ENCODE measurements at regions not wholly inside any gene's neighbourhood (a gene's known extent, or its start where the extent isn't known, plus 50 kb on each side); places are given as distances from the start of the nearest gene placed in this dataset.

DNA sequence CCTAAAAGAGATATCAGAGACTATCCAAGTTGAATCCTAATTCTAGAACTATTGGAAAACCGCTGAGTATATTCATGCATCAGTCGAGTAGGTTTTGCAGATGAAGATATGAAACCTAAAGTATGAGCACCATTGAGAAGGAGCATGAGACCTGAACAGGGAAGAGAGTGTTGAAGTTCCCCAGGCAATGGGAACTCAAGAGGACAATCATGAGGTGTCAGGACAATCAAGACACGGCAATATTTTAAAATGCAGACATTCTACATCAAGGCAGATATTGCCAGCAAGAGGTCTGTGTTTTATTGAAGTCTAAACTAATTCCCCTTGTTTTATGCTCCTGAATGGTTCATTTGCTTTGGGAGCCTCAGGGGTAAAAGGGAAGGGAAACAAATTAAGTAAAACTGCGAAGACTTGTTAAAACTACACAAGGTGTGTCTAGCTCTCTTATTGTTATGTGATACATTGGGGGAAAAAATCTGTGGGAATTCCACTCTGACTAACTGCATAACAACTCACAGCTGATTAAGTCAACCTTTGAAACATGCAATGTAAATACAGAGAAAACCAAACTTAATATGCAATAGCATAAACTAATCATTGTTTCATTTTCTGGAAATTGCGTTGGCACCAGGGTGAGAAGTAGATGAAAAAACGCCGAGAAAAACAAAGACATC is 347.9 kb upstream of the ADGRL2 start:
- no peaks in the 10 kb centered on the region for H3K27me3 Mint-ChIP-seq (ENCODE audit: unreplicated experiment)
- no peak for DNase-seq
- intact Hi-C loops (cut with micrococcal nuclease; ENCODE audit: unreplicated experiment): no loop called here
- CTCF ChIA-PET: interaction anchor here (1.0 kb wide), 1 partner anchor 15 kb away, joined by 3 read pairs; no protein-coding TSS in a partner anchor
- peak overlapping the region; percentile 41 for H3K4me3 Mint-ChIP-seq (ENCODE audit: low read depth, unreplicated experiment)
- H3K9me3 Mint-ChIP-seq (ENCODE audit: low read depth, unreplicated experiment): no peaks in the 10 kb centered on the region
- BruUV-seq (replicated peaks): no TSS peak
- H3K27ac Mint-ChIP-seq (ENCODE audit: unreplicated experiment): peak overlapping the region; percentile 74
- TF ChIP-seq, protein P1, sequence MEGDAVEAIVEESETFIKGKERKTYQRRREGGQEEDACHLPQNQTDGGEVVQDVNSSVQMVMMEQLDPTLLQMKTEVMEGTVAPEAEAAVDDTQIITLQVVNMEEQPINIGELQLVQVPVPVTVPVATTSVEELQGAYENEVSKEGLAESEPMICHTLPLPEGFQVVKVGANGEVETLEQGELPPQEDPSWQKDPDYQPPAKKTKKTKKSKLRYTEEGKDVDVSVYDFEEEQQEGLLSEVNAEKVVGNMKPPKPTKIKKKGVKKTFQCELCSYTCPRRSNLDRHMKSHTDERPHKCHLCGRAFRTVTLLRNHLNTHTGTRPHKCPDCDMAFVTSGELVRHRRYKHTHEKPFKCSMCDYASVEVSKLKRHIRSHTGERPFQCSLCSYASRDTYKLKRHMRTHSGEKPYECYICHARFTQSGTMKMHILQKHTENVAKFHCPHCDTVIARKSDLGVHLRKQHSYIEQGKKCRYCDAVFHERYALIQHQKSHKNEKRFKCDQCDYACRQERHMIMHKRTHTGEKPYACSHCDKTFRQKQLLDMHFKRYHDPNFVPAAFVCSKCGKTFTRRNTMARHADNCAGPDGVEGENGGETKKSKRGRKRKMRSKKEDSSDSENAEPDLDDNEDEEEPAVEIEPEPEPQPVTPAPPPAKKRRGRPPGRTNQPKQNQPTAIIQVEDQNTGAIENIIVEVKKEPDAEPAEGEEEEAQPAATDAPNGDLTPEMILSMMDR (IDR thresholded peaks at IDR 0.05; ENCODE audit: unreplicated experiment): no peak
- no peaks in the 10 kb centered on the region for H3K36me3 Mint-ChIP-seq (ENCODE audit: insufficient read depth, unreplicated experiment)
- H3K4me1 Mint-ChIP-seq (ENCODE audit: low read depth, unreplicated experiment): peaks cover 28% of the 10 kb centered on the region

DNA sequence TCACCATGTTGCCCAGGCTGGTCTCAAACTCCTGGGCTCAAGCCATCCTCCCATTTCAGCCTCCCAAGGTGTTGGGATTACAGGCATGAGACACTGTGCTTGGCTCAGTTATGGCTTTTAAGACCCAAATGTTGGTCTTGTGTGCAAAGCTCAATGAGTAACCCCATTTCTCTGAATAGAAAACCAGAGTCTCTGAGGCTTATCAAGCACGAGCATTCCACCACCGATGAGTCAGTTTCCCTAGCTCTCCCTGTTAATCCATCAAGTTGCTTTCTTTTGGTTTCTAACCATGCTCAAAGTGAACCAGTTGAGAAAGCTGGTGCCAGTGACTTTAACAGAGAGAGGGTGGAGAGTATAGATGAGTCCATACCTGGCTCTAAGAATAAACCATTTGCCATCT is 350.9 kb upstream of the ADGRL2 start:
- TF ChIP-seq, protein P1 (IDR thresholded peaks at IDR 0.05; ENCODE audit: unreplicated experiment): no peak
- DNase-seq: no peak
- no TSS peak for BruUV-seq (replicated peaks)

DNA sequence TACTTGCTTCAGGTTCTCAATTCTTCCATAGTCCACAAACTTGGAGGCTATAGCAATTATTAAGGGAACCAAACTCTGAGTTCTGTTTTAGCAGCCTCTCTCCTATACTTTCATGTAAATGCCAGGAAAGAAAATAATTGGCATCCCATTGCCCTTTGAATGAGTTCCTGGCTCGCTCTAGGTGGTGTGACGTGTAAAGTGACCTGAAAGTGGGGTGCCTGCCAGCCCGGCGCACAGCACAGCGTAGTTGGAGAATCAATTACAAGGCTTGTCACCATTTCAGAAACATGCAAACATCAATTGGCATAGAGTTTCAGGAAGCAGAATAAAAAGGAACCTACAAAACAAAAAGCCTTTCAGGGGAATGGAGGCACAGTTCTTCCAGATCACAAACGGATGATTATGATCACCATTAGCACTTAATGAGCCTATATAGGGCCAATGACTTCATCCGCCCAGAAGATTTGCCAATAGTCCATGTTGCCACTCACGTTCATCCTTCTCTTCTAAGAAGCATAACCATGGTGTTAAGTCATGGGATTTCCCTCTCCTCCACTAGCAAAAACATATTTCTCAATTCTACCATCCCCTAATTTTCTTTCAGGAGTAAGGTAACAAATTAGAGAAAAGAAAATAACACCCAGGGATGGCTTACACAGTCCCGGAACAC is 354.6 kb upstream of the ADGRL2 start:
- TF ChIP-seq, protein P1 (IDR thresholded peaks at IDR 0.05; ENCODE audit: unreplicated experiment): no peak
- Mint-ChIP-seq H3K4me1 (ENCODE audit: low read depth, unreplicated experiment) (peaks cover 23% of the 10 kb centered on the region), H3K9me3 (ENCODE audit: low read depth, unreplicated experiment) (no peaks in the 10 kb centered on the region), H3K27me3 (ENCODE audit: unreplicated experiment) (no peaks in the 10 kb centered on the region), H3K36me3 (ENCODE audit: insufficient read depth, unreplicated experiment) (no peaks in the 10 kb centered on the region), H3K4me3 (ENCODE audit: low read depth, unreplicated experiment) (no peak overlapping the region), H3K27ac (ENCODE audit: unreplicated experiment) (peak overlapping the region; percentile 41)
- CTCF ChIA-PET: no interaction called here
- no TSS peak for BruUV-seq (replicated peaks)
- intact Hi-C loops (cut with micrococcal nuclease; ENCODE audit: unreplicated experiment): no loop called here
- DNase-seq: peak; percentile 66

More for the DNA sequence above, 350.9 kb upstream of the ADGRL2 start:
- CTCF ChIA-PET: no interaction called here
- no peaks in the 10 kb centered on the region for H3K9me3 Mint-ChIP-seq (ENCODE audit: low read depth, unreplicated experiment)
- intact Hi-C loops (cut with micrococcal nuclease; ENCODE audit: unreplicated experiment): no loop called here
- H3K4me1 Mint-ChIP-seq (ENCODE audit: low read depth, unreplicated experiment): peaks cover 46% of the 10 kb centered on the region
- H3K36me3 Mint-ChIP-seq (ENCODE audit: insufficient read depth, unreplicated experiment): no peaks in the 10 kb centered on the region
- H3K4me3 Mint-ChIP-seq (ENCODE audit: low read depth, unreplicated experiment): no peak overlapping the region
- H3K27ac Mint-ChIP-seq (ENCODE audit: unreplicated experiment): no peak overlapping the region
- H3K27me3 Mint-ChIP-seq (ENCODE audit: unreplicated experiment): no peaks in the 10 kb centered on the region

DNA sequence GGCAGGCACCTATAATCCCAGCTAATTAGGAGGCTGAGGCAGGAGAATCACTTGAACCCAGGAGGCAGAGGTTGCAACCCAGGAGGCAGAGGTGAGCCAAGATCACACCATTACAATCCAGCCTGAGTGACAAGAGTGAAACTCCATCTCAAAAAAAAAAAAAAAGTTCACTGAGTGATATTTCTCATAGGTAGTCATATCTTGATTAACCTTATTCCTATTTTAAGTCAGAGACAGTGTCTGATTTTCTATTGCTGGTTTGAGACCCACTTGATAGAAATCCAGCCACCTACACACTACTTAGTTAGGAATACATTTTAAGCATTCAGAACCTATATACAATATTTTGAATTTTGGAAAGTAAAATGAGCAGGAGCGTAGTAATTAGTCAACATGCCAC is 357.4 kb upstream of the ADGRL2 start:
- Mint-ChIP-seq H3K4me3 (ENCODE audit: low read depth, unreplicated experiment) (no peak overlapping the region), H3K27me3 (ENCODE audit: unreplicated experiment) (no peaks in the 10 kb centered on the region), H3K36me3 (ENCODE audit: insufficient read depth, unreplicated experiment) (no peaks in the 10 kb centered on the region), H3K27ac (ENCODE audit: unreplicated experiment) (no peak overlapping the region), H3K4me1 (ENCODE audit: low read depth, unreplicated experiment) (peaks cover 23% of the 10 kb centered on the region), H3K9me3 (ENCODE audit: low read depth, unreplicated experiment) (peaks cover 4% of the 10 kb centered on the region)
- no peak for DNase-seq
- TF ChIP-seq, protein P1 (IDR thresholded peaks at IDR 0.05; ENCODE audit: unreplicated experiment): no peak
- no TSS peak for BruUV-seq (replicated peaks)
- CTCF ChIA-PET: no interaction called here
- intact Hi-C loops (cut with micrococcal nuclease; ENCODE audit: unreplicated experiment): no loop called here
